ENCODE measurements at regions not wholly inside any gene's neighbourhood (a gene's known extent, or its start where the extent isn't known, plus 50 kb on each side); places are given as distances from the start of the nearest gene placed in this dataset.

DNA sequence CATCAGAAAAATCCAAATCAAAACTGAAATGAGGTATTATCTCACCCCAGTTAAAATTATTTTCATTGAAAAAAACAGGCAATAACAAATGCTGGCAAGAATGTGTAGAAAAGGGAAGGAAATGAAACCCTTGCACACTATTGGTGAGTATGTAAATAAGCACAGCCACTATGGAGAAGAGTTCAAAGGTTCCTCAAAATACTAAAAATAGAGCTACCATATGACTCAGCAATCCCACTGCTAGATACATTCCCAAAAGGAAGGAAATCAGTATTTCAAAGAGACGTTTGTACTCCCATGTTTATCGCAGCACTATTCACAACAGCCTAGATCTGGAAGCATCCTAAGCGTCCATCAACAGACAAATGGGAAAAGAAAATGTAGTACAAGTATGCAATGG lies 932.4 kb downstream of the PCDH18 start:
- TF ChIP-seq, protein P1, sequence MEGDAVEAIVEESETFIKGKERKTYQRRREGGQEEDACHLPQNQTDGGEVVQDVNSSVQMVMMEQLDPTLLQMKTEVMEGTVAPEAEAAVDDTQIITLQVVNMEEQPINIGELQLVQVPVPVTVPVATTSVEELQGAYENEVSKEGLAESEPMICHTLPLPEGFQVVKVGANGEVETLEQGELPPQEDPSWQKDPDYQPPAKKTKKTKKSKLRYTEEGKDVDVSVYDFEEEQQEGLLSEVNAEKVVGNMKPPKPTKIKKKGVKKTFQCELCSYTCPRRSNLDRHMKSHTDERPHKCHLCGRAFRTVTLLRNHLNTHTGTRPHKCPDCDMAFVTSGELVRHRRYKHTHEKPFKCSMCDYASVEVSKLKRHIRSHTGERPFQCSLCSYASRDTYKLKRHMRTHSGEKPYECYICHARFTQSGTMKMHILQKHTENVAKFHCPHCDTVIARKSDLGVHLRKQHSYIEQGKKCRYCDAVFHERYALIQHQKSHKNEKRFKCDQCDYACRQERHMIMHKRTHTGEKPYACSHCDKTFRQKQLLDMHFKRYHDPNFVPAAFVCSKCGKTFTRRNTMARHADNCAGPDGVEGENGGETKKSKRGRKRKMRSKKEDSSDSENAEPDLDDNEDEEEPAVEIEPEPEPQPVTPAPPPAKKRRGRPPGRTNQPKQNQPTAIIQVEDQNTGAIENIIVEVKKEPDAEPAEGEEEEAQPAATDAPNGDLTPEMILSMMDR (conservative IDR thresholded peaks at IDR 0.05; ENCODE audit: low read depth, low read length) = no peak
- TF ChIP-seq EZH2 (IDR thresholded peaks at IDR 0.05; ENCODE audit: low read length, unreplicated experiment) = no peak
- no peak for TF ChIP-seq EZH2phosphoT487 (IDR thresholded peaks at IDR 0.05; ENCODE audit: borderline replicate concordance, low read length)
